WERI-Rb-1 (cell line): ENCODE measurements at regions not wholly inside any gene's neighbourhood (a gene's known extent, or its start where the extent isn't known, plus 50 kb on each side); places are given as distances from the start of the nearest gene placed in this dataset.

Source experiments
- DNase-seq: peaks from one replicate; pipeline ENCODE4 v3.0.0-alpha.2; 2020
- H3K27ac ChIP-seq: fragments of 250-450 bp; sonication (Bioruptor Pico); 2 replicates; pipeline ENCODE4 v1.5.1; 2020; ENCODE audit warnings: mild to moderate bottlenecking, moderate library complexity
- H3K27me3 ChIP-seq: fragments of 250-450 bp; sonication (Bioruptor Pico); 2 replicates; pipeline ENCODE4 v1.5.1; 2021; ENCODE audit warnings: mild to moderate bottlenecking, low read depth, moderate library complexity; ENCODE audit not compliant: insufficient read depth, severe bottlenecking
- H3K36me3 ChIP-seq: fragments of 250-450 bp; sonication (Bioruptor Pico); 2 replicates; pipeline ENCODE4 v1.5.1; 2020; ENCODE audit warnings: mild to moderate bottlenecking, moderate library complexity
- H3K4me3 ChIP-seq: 2 replicates; pipeline ENCODE4 v1.5.1; 2011; ENCODE audit warnings: low read depth, mild to moderate bottlenecking, control low read depth, low read length
- H3K9me3 ChIP-seq: fragments of 250-450 bp; sonication (Bioruptor Pico); 2 replicates; pipeline ENCODE4 v1.5.1; 2021; ENCODE audit warnings: mild to moderate bottlenecking, moderate library complexity; ENCODE audit not compliant: severe bottlenecking
- TF ChIP-seq, protein P1 (sequence below): IDR thresholded peaks from 2 replicates; pipeline ENCODE4 v1.5.1; 2011; ENCODE audit warnings: low read depth, mild to moderate bottlenecking, control low read depth, inconsistent platforms, low read length

DNA sequence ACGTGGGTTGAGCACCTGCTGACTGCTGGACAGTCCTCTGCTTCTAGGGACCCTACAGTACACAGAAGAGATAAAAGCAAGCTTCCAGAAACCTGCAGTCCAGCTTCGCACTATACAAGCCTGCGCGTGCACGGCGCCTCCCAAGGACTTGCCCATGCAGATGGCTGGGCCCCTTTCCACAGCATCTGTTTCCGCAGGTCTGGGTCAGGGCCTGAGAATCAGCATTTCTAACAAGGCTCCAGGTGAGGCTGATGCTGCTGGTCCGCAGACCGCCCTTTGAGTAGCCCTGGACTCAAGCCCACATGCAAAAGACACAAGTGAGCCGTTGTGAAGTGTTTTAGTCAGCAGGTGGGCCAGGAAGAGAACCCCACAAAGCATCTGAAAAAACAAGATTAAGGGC lies 133.1 kb downstream of the HSD17B3 start:
- H3K9me3 ChIP-seq = peaks cover 2% of the 10 kb centered on the region
- H3K27ac ChIP-seq = no peak overlapping the region
- no peak for DNase-seq
- no peak overlapping the region for H3K4me3 ChIP-seq
- TF ChIP-seq, protein P1, sequence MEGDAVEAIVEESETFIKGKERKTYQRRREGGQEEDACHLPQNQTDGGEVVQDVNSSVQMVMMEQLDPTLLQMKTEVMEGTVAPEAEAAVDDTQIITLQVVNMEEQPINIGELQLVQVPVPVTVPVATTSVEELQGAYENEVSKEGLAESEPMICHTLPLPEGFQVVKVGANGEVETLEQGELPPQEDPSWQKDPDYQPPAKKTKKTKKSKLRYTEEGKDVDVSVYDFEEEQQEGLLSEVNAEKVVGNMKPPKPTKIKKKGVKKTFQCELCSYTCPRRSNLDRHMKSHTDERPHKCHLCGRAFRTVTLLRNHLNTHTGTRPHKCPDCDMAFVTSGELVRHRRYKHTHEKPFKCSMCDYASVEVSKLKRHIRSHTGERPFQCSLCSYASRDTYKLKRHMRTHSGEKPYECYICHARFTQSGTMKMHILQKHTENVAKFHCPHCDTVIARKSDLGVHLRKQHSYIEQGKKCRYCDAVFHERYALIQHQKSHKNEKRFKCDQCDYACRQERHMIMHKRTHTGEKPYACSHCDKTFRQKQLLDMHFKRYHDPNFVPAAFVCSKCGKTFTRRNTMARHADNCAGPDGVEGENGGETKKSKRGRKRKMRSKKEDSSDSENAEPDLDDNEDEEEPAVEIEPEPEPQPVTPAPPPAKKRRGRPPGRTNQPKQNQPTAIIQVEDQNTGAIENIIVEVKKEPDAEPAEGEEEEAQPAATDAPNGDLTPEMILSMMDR = no peak
- H3K36me3 ChIP-seq = no peaks in the 10 kb centered on the region
- no peaks in the 10 kb centered on the region for H3K27me3 ChIP-seq

DNA sequence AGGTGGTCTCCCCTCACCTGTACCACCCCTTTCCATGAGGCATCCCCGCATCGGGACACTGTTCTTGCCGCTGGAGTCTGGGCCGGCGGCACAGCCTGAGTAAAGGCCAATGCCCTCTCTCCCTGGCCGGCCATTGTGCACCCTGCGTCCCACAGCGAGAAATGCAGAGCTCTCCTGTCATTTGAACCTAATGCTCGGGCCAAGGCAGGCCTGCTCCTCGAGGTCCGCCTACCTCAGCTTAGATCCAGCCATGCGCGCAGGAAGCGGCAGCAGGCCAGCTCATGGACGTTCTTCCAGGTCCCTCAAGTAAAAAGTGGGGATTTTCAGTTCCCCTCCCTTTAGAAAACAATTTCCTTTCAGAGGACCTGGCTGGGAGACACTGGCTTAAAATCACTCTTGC lies 135.0 kb downstream of the HSD17B3 start:
- DNase-seq = no peak
- Histone ChIP-seq H3K4me3 (no peak overlapping the region), H3K27ac (no peak overlapping the region), H3K9me3 (peaks cover 2% of the 10 kb centered on the region), H3K27me3 (no peaks in the 10 kb centered on the region), H3K36me3 (no peaks in the 10 kb centered on the region)
- TF ChIP-seq, protein P1 = no peak

DNA sequence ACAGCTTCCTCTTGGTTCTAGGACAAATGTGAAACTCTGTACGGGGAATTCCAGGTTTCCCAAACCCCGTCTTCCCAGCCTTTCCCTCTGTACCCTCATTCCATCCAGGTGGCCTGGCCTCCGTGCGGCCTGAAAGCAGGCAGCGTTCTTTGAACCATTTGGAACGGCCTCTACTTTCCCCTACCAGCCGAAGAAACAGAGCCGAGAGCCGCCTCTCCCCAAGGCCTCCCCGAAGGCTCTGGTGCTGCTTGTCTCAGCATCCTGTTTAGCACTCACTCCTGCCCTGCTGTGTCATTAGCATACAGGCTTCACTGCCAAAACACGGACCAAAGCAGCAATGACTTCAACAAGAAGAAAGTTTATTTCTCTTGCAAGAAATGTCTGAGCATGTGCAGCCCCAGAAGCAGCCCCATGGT lies 137.7 kb downstream of the HSD17B3 start:
- Histone ChIP-seq H3K27ac (no peak overlapping the region), H3K9me3 (peaks cover 2% of the 10 kb centered on the region), H3K4me3 (no peak overlapping the region), H3K36me3 (no peaks in the 10 kb centered on the region), H3K27me3 (no peaks in the 10 kb centered on the region)
- peak; percentile 3 for DNase-seq
- TF ChIP-seq, protein P1 = no peak

DNA sequence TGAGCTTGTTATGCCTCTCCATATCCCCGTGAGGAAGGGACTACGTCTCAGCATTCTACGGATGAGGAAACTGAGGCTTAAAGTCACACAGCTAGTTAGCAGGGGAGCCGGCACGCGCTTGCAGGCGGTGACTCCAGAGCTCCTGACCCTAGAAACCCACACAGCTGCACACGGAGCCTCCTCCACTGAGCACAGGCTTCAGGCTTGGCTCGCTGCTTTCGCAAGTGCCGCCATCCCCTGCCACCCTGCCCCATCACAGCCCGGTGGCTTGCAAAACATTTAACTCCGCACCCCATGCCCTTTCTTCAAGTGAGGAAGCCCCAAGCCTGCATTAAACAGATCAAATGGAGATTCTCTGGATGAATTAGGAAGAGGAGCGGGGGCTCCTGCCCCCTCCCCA lies 138.3 kb downstream of the HSD17B3 start:
- Histone ChIP-seq H3K27me3 (no peaks in the 10 kb centered on the region), H3K27ac (no peak overlapping the region), H3K9me3 (peaks cover 2% of the 10 kb centered on the region), H3K4me3 (no peak overlapping the region), H3K36me3 (no peaks in the 10 kb centered on the region)
- TF ChIP-seq, protein P1 = no peak
- DNase-seq = peak; percentile 4

DNA sequence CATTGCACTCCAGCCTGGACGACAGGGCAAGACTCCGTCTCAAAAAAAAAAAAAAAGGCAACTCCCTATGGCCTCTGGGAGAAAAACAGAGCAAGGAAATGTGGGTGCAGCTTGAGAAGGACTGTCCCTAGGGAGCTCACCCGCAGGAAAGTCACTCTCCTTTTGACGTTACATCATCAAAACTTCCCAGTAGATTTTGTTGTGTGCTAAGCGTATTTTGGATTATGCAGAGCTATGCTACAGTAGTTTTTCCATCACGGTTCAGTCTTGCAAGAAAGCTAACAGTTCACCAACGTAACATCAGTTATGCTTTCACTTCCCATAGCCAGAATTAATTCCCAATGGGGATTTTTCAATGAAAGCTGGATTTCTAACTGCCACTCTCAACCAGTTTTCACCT lies 138.8 kb downstream of the HSD17B3 start:
- Histone ChIP-seq H3K27me3 (no peaks in the 10 kb centered on the region), H3K9me3 (peaks cover 2% of the 10 kb centered on the region), H3K27ac (no peak overlapping the region), H3K4me3 (no peak overlapping the region), H3K36me3 (no peaks in the 10 kb centered on the region)
- DNase-seq = no peak
- TF ChIP-seq, protein P1 = no peak

DNA sequence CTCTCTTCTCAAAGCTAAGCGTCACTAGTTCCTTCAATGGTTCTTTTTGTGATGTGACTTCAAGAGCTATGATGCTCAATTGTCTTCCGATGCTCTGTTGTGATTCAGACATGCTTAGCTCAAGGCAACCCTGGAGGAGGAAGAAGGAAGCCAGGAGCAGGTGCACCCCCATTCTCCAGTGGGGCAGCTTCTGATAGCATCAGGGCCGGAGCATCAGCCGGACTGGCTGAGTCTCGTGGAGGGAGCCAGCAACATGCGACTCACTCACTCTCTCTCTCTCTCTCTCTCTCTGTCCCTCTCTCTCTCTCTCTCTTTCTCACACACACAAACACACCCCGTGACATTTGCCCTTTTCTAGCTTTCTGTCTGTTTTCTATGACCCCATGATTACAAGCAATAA lies 140.2 kb downstream of the HSD17B3 start:
- Histone ChIP-seq H3K4me3 (no peak overlapping the region), H3K27ac (no peak overlapping the region), H3K36me3 (no peaks in the 10 kb centered on the region), H3K9me3 (peaks cover 2% of the 10 kb centered on the region), H3K27me3 (no peaks in the 10 kb centered on the region)
- DNase-seq = no peak
- TF ChIP-seq, protein P1 = no peak
